H1 (cell line): ENCODE measurements at regions not wholly inside any gene's neighbourhood (a gene's known extent, or its start where the extent isn't known, plus 50 kb on each side); places are given as distances from the start of the nearest gene placed in this dataset.

Source experiments
- PHF8 ChIP-seq: fragments of 200-600 bp; sonication (generic); conservative IDR thresholded peaks from 2 replicates; pipeline ENCODE4 v1.7.1; 2012; ENCODE audit warnings: low read depth, mild to moderate bottlenecking, inconsistent platforms, low read length, moderate library complexity
- RFX5 ChIP-seq: IDR thresholded peaks from 2 replicates; pipeline ENCODE4 v1.6.1; 2011; ENCODE audit warnings: low read depth, low read length, improper control_type of control experiment, borderline replicate concordance

DNA sequence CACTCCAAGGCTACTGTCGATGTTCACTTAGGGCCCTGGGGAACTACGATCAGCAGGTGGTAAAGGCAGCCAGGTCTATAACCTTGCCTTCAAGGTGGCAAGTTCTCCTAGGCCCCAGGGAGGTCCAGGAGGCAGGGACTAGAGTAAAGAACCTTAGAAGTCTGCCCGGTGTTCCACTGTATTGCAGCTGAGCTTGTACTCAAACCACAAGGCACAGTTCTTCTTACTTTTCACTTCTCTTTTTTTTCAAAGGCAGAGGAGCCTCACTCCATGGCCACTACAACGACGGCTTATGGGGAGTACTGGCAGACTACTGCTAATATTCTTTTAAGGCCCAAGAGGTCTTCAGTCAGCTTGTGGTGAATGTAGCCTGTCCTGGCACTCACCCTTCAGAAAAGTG, 78.8 kb upstream of the GPR174 start (continued):
- TF ChIP-seq PHF8 (no peak), RFX5 (no peak)
